Psoas muscle (tissue), 7 donors: ENCODE measurements at regions not wholly inside any gene's neighbourhood (a gene's known extent, or its start where the extent isn't known, plus 50 kb on each side); places are given as distances from the start of the nearest gene placed in this dataset.

Experiments
- ATAC-seq, 4 donors: fragments of 200-7000 bp; cut with Tn5 transposase; one replicate each; pipeline ENCODE4 v1.9.1; 2020; ENCODE audit warnings: moderate library complexity in 3 of 4, mild to moderate bottlenecking in 2 of 4
- DNase-seq, 2 donors: peaks; one replicate each; pipeline ENCODE4 v3.0.0-alpha.2; 2020
- H3K27ac ChIP-seq: fragments of 200-600 bp; one replicate; pipeline ENCODE4 v1.8.0; 2022
- H3K27me3 ChIP-seq, 3 donors: fragments of 200-600 bp in 1 of 3; one replicate each; pipeline versions ENCODE4 v1.6.1 to v1.8.0; 2013 to 2022; ENCODE audit warnings: low read length in 2 of 3, mild to moderate bottlenecking in 2 of 3, moderate library complexity in 1 of 3; ENCODE audit not compliant: insufficient read depth in 3 of 3
- H3K36me3 ChIP-seq, 2 donors: fragments of 200-600 bp in 1 of 2; one replicate each; pipeline versions ENCODE4 v1.6.1 to v1.8.0; 2013 to 2022; ENCODE audit warnings: low read depth in 1 of 2, mild to moderate bottlenecking in 1 of 2, moderate library complexity in 1 of 2; ENCODE audit not compliant: insufficient read depth in 1 of 2
- H3K4me1 ChIP-seq: fragments of 200-600 bp; one replicate; pipeline ENCODE4 v1.8.0; 2022
- H3K4me3 ChIP-seq: fragments of 200-600 bp; one replicate; pipeline ENCODE4 v1.8.0; 2022; ENCODE audit warnings: mild to moderate bottlenecking
- H3K9me3 ChIP-seq: fragments of 200-600 bp; one replicate; pipeline ENCODE4 v1.8.0; 2022
- CTCF ChIP-seq: fragments of 200-600 bp; IDR thresholded peaks from one replicate; pipeline ENCODE4 v1.8.0; 2022; ENCODE audit warnings: antibody characterized with exemption
- WGBS, 3 donors: extraction: QIAGEN DNeasy Blood & Tissue Kit; methylation state at CpG; one replicate each; pipeline versions ENCODE4 v1.1.6 to v1.1.7; 2013; 5-methylcytosine and 5-hydroxymethylcytosine counted together
- intact Hi-C, 2 donors: fragments of 100-400 bp; cut with DNase I; formaldehyde crosslinking; loops; one replicate each; pipeline versions ENCODE4 v1.11.0 to v1.14.2; 2022
- donor health status: healthy with polysubstance abuse.
- donor health status: DM: no; HTN: no; CAD: no; lungs with moderate emphysema.
- donor health status: Bipolar disorder and iron deficiency.
- donor health status: healthy.
- donor health status: DM: yes; HTN: yes; CAD: no.
- donor health status: DM: no; HTN: no; CAD: no.
- donor health status: DM: yes; HTN: yes; CAD: no.

- no peak for ATAC-seq
- Histone ChIP-seq H3K9me3 (no peaks in the 10 kb centered on the region), H3K36me3 (no peaks in the 10 kb centered on the region), H3K27ac (no peak overlapping the region), H3K27me3 (no peaks in the 10 kb centered on the region), H3K4me3 (no peak overlapping the region), H3K4me1 (no peaks in the 10 kb centered on the region)
- no peak for TF ChIP-seq CTCF
- intact Hi-C loops: no loop called here
- no peak for DNase-seq
- 57 to 58% (median 57%) methylated on average over 9 of the region's 9 CpGs for WGBS, 3 donors
These were observed 527.6 kb upstream of the MEX3C start for GRCh38 chr18:51724790-51725721.

GRCh38 chr18:51726614-51727013 lies 529.1 kb upstream of the MEX3C start:
- Histone ChIP-seq H3K9me3 (no peaks in the 10 kb centered on the region), H3K27me3 (peaks cover 0 to 3% (median 0%) of the 10 kb centered on the region in 3 donors), H3K4me1 (no peaks in the 10 kb centered on the region), H3K4me3 (no peak overlapping the region), H3K27ac (no peak overlapping the region), H3K36me3 (no peaks in the 10 kb centered on the region)
- TF ChIP-seq CTCF: no peak
- WGBS, 3 donors: 71 to 87% (median 75%) methylated on average over 2 of the region's 2 CpGs
- ATAC-seq (no peak), DNase-seq (no peak)
- intact Hi-C loops: no loop called here

DNA sequence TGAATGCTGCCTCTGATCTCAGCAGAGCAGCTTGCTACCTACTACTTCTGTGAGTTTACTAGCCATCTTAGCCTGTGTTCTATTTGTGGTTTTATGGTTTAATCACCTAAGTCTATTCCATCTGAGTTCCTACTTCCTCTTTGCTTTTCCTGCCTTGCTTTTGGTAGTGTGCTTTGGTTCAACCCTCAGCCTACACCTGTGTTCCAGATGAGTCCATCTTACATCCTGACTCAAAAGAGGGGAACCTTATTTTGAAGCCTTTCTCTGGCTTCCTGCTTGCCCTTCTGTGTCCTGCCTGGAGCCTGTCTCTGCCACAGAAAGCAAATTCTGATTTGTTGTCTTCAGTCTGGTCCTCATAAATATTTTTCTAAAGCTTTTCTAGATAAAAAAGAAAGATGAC lies 530.3 kb upstream of the MEX3C start:
- DNase-seq: no peak
- no peak overlapping the region for H3K4me3 ChIP-seq
- H3K27me3 ChIP-seq: peaks cover 0 to 3% (median 0%) of the 10 kb centered on the region in 3 donors
- H3K4me1 ChIP-seq: no peaks in the 10 kb centered on the region
- no peak for ATAC-seq
- no peak for TF ChIP-seq CTCF
- H3K27ac ChIP-seq: no peak overlapping the region
- intact Hi-C loops: no loop called here
- no peaks in the 10 kb centered on the region for H3K36me3 ChIP-seq
- H3K9me3 ChIP-seq: no peaks in the 10 kb centered on the region

DNA sequence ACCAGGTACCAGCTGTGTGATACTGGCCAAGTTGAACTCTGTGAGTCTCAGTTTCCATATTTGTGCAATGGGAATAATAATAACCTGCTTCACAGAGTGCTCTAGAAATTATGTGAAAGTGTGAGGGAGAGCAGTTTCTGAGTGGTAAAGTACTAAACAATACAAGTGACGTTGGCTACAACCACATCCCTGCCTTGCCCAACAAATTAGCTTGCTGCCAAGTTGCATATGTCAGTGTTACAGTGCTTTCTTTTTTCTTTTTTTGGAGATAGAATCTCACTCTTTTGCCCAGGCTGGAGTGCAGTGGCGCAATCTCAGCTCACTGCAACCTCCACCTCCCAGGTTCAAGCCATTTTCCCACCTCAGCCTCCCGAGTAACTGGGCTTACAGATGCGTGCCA lies 533.6 kb upstream of the MEX3C start:
- H3K27ac ChIP-seq: no peak overlapping the region
- 77 to 84% (median 83%) methylated on average over 4 of the region's 4 CpGs for WGBS, 3 donors
- H3K4me3 ChIP-seq: no peak overlapping the region
- ATAC-seq: no peak
- no peak for DNase-seq
- intact Hi-C loops: no loop called here
- H3K27me3 ChIP-seq: peaks cover 0 to 3% (median 0%) of the 10 kb centered on the region in 3 donors
- H3K9me3 ChIP-seq: no peaks in the 10 kb centered on the region
- H3K4me1 ChIP-seq: no peaks in the 10 kb centered on the region
- H3K36me3 ChIP-seq: no peaks in the 10 kb centered on the region
- no peak for TF ChIP-seq CTCF
